GM19467 (cell line): ENCODE measurements at regions not wholly inside any gene's neighbourhood (a gene's known extent, or its start where the extent isn't known, plus 50 kb on each side); places are given as distances from the start of the nearest gene placed in this dataset.
A peak's percentile ranks its signal among the peaks of the same experiment; 100 is the strongest.

Experiments
- ATAC-seq: cut with Tn5 transposase; IDR thresholded peaks from one replicate; pipeline ENCODE4 v1.9.1; 2021; ENCODE audit warnings: mild to moderate bottlenecking, moderate library complexity; ENCODE audit not compliant: unreplicated experiment

- ATAC-seq = no peak
Observed at GRCh38 chr4:18248611-18249010, 227.1 kb upstream of the LCORL start.

- ATAC-seq = no peak
Observed at GRCh38 chr4:18247189-18247588, 225.6 kb upstream of the LCORL start.

GRCh38 chr4:18242919-18243693 lies 221.6 kb upstream of the LCORL start:
- ATAC-seq = no peak

- no peak for ATAC-seq
Observed at GRCh38 chr4:18241727-18242126, 220.2 kb upstream of the LCORL start.

- no peak for ATAC-seq
Observed at GRCh38 chr4:18234108-18234507, 212.6 kb upstream of the LCORL start.

- no peak for ATAC-seq
Observed at GRCh38 chr4:18231726-18232125, 210.2 kb upstream of the LCORL start.

- no peak for ATAC-seq
Observed at GRCh38 chr4:18227880-18228279, 206.3 kb upstream of the LCORL start.

- ATAC-seq = no peak
Observed at GRCh38 chr4:18214411-18215055, 193.0 kb upstream of the LCORL start.

GRCh38 chr4:18213576-18214198 lies 192.1 kb upstream of the LCORL start:
- ATAC-seq = no peak

GRCh38 chr4:18209448-18209847 lies 187.9 kb upstream of the LCORL start:
- ATAC-seq = peak; percentile 45

- ATAC-seq = no peak
Observed at GRCh38 chr4:18203966-18204365, 182.4 kb upstream of the LCORL start.

GRCh38 chr4:18202486-18202885 lies 180.9 kb upstream of the LCORL start:
- no peak for ATAC-seq

- no peak for ATAC-seq
Observed at GRCh38 chr4:18201885-18202284, 180.3 kb upstream of the LCORL start.

- no peak for ATAC-seq
Observed at GRCh38 chr4:18198653-18199052, 177.1 kb upstream of the LCORL start.

- ATAC-seq = no peak
Observed at GRCh38 chr4:18197467-18197866, 175.9 kb upstream of the LCORL start.

GRCh38 chr4:18194278-18194677 lies 172.7 kb upstream of the LCORL start:
- no peak for ATAC-seq

GRCh38 chr4:18192901-18193300 lies 171.3 kb upstream of the LCORL start:
- ATAC-seq = no peak

GRCh38 chr4:18185491-18185890 lies 163.9 kb upstream of the LCORL start:
- ATAC-seq = no peak

GRCh38 chr4:18180892-18181291 lies 159.3 kb upstream of the LCORL start:
- ATAC-seq = no peak

GRCh38 chr4:18180122-18180521 lies 158.6 kb upstream of the LCORL start:
- no peak for ATAC-seq

GRCh38 chr4:18171896-18172295 lies 150.3 kb upstream of the LCORL start:
- ATAC-seq = no peak

GRCh38 chr4:18167831-18168230 lies 146.3 kb upstream of the LCORL start:
- ATAC-seq = no peak
